GM12878 (cell line): ENCODE measurements at regions not wholly inside any gene's neighbourhood (a gene's known extent, or its start where the extent isn't known, plus 50 kb on each side); places are given as distances from the start of the nearest gene placed in this dataset.

ENCODE experiments used
- CHD2 ChIP-seq: IDR thresholded peaks from 2 replicates; pipeline ENCODE4 v1.6.1; 2011; ENCODE audit warnings: low read depth, low read length, improper control_type of control experiment, borderline replicate concordance
- E2F4 ChIP-seq: IDR thresholded peaks from 2 replicates; pipeline ENCODE4 v1.6.1; 2012; ENCODE audit warnings: low read depth, low read length, improper control_type of control experiment
- EZH2 ChIP-seq: IDR thresholded peaks from 2 replicates; pipeline ENCODE4 v1.6.1; 2012; ENCODE audit warnings: low read depth, mild to moderate bottlenecking, control low read depth, inconsistent platforms, low read length, borderline replicate concordance; ENCODE audit not compliant: control insufficient read depth
- JUNB ChIP-seq: IDR thresholded peaks from 2 replicates; pipeline ENCODE4 v1.6.1; 2016; ENCODE audit warnings: antibody characterized with exemption, mild to moderate bottlenecking
- POLR2AphosphoS2 ChIP-seq: IDR thresholded peaks from 2 replicates; pipeline ENCODE4 v1.6.1; 2011; ENCODE audit warnings: low read depth, mild to moderate bottlenecking, low read length, improper control_type of control experiment, moderate library complexity

- TF ChIP-seq CHD2 = no peak
- no peak for TF ChIP-seq EZH2
- TF ChIP-seq JUNB = no peak
- no peak for TF ChIP-seq POLR2AphosphoS2
- TF ChIP-seq E2F4 = no peak
Measured at GRCh38 chr15:77921664-77922063, 155.8 kb downstream of the TBC1D2B start.
